ENCODE measurements at regions not wholly inside any gene's neighbourhood (a gene's known extent, or its start where the extent isn't known, plus 50 kb on each side); places are given as distances from the start of the nearest gene placed in this dataset.

- no peak for TF ChIP-seq SUZ12 (IDR thresholded peaks at IDR 0.05; ENCODE audit: extremely low read depth, insufficient read depth, insufficient read length)
- no peak for TF ChIP-seq YY1 (IDR thresholded peaks at IDR 0.05; ENCODE audit: insufficient read depth, insufficient read length)
These were observed 96.2 kb upstream of the TSHZ3 start for GRCh38 chr19:31445406-31445805.
